Retinal pigment epithelial cell (primary cell): ENCODE measurements at regions not wholly inside any gene's neighbourhood (a gene's known extent, or its start where the extent isn't known, plus 50 kb on each side); places are given as distances from the start of the nearest gene placed in this dataset.
"Not testable (repeated sequence)": the region's sequence is repeated elsewhere in the genome, so short reads cannot be mapped to it uniquely, and the experiment has no call there.

Experiments
- DNase-seq: peaks from one replicate; pipeline ENCODE4 v3.0.0-alpha.2; 2010; ENCODE audit warnings: low read depth
- H3K4me3 ChIP-seq: 2 replicates; pipeline ENCODE4 v1.5.1; 2011; ENCODE audit warnings: mild to moderate bottlenecking, low read length, control low read depth, moderate library complexity
- CTCF ChIP-seq: conservative IDR thresholded peaks from 2 replicates; pipeline ENCODE4 v1.5.1; 2011; ENCODE audit warnings: low read depth, low read length, control low read depth, inconsistent platforms

- no peak overlapping the region for H3K4me3 ChIP-seq
- TF ChIP-seq CTCF, result no peak
- no peak for DNase-seq
Observed at GRCh38 chr2:20115902-20116301, 64.5 kb upstream of the LAPTM4A start.

- no peak for DNase-seq
- H3K4me3 ChIP-seq, result no peak overlapping the region
- TF ChIP-seq CTCF, result no peak
Observed at GRCh38 chr2:20115374-20115773, 63.9 kb upstream of the LAPTM4A start.

- TF ChIP-seq CTCF, result no peak
- no peak overlapping the region for H3K4me3 ChIP-seq
- DNase-seq, result no peak
Observed at GRCh38 chr2:20113986-20114938, 62.8 kb upstream of the LAPTM4A start.

- no peak for DNase-seq
- no peak overlapping the region for H3K4me3 ChIP-seq
- TF ChIP-seq CTCF, result no peak
Observed at GRCh38 chr2:20113004-20113796, 61.8 kb upstream of the LAPTM4A start.

GRCh38 chr2:20112361-20112760, 60.9 kb upstream of the LAPTM4A start:
- H3K4me3 ChIP-seq, DNase-seq: not testable (repeated sequence)

- H3K4me3 ChIP-seq, result no peak overlapping the region
- no peak for DNase-seq
- TF ChIP-seq CTCF, result no peak
Observed at GRCh38 chr2:20111311-20112131, 60.1 kb upstream of the LAPTM4A start.

- no peak for DNase-seq
Observed at GRCh38 chr2:20110876-20111275, 59.4 kb upstream of the LAPTM4A start.

More at GRCh38 chr2:20110876-20111275, 59.4 kb upstream of the LAPTM4A start:
- H3K4me3 ChIP-seq, result no peak overlapping the region
- TF ChIP-seq CTCF, result no peak
